Neuronal stem cell (in vitro differentiated cells): ENCODE measurements at regions not wholly inside any gene's neighbourhood (a gene's known extent, or its start where the extent isn't known, plus 50 kb on each side); places are given as distances from the start of the nearest gene placed in this dataset.
"Not testable (repeated sequence)": the region's sequence is repeated elsewhere in the genome, so short reads cannot be mapped to it uniquely, and the experiment has no call there.

Source experiments
- DNase-seq: peaks from one replicate; pipeline ENCODE4 v3.0.0-alpha.2; 2013; ENCODE audit warnings: low spot score
- H2AFZ ChIP-seq: one replicate; pipeline ENCODE4 v1.6.1; 2013; ENCODE audit warnings: mild to moderate bottlenecking, low read length, inconsistent platforms
- H2AK5ac ChIP-seq: 2 replicates; pipeline ENCODE4 v1.6.1; 2013; ENCODE audit warnings: low read depth, mild to moderate bottlenecking, inconsistent platforms, low read length, moderate library complexity, mixed read lengths
- H2BK120ac ChIP-seq: 2 replicates; pipeline ENCODE4 v1.6.1; 2013; ENCODE audit warnings: low read depth, mild to moderate bottlenecking, inconsistent platforms, low read length, moderate library complexity, mixed read lengths
- H2BK12ac ChIP-seq: one replicate; pipeline ENCODE4 v1.6.1; 2013; ENCODE audit warnings: low read length, inconsistent platforms
- H2BK15ac ChIP-seq: 2 replicates; pipeline ENCODE4 v1.6.1; 2013; ENCODE audit warnings: mild to moderate bottlenecking, low read length, inconsistent platforms, mixed read lengths
- H2BK5ac ChIP-seq: one replicate; pipeline ENCODE4 v1.6.1; 2013; ENCODE audit warnings: inconsistent platforms, mild to moderate bottlenecking, low read length, moderate library complexity
- H3K14ac ChIP-seq: one replicate; pipeline ENCODE4 v1.6.1; 2013; ENCODE audit warnings: low read length, inconsistent platforms
- H3K18ac ChIP-seq: 2 replicates; pipeline ENCODE4 v1.6.1; 2013; ENCODE audit warnings: low read length, inconsistent platforms
- H3K23ac ChIP-seq: 2 replicates; pipeline ENCODE4 v1.6.1; 2013; ENCODE audit warnings: low read depth, mild to moderate bottlenecking, mixed read lengths, low read length, inconsistent platforms; ENCODE audit not compliant: poor library complexity
- H3K27ac ChIP-seq: replicated peaks from 3 replicates; pipeline ENCODE4 v1.5.1; 2013; ENCODE audit warnings: low read length, inconsistent platforms
- H3K27me3 ChIP-seq, 3 experiments: 2 replicates each; pipeline ENCODE4 v1.6.1; 2013; ENCODE audit warnings: low read length in 3 of 3, mild to moderate bottlenecking in 2 of 3, inconsistent platforms in 1 of 3, low read depth in 1 of 3, mixed read lengths in 1 of 3, moderate library complexity in 1 of 3; ENCODE audit not compliant: control insufficient read depth in 3 of 3, insufficient read depth in 3 of 3
- H3K36me3 ChIP-seq, 2 donors: replicated peaks in 1 of 2; 2 replicates each; pipeline ENCODE4 v1.6.1; 2013; ENCODE audit warnings: low read length in 2 of 2; ENCODE audit not compliant: control insufficient read depth in 2 of 2, insufficient read depth in 2 of 2
- H3K4ac ChIP-seq: 2 replicates; pipeline ENCODE4 v1.6.1; 2013; ENCODE audit warnings: inconsistent platforms, mild to moderate bottlenecking, low read length, moderate library complexity
- H3K4me1 ChIP-seq, 2 donors: 1 replicate in 1 of 2; 2 replicates in 1 of 2; pipeline ENCODE4 v1.6.1; 2013; ENCODE audit warnings: low read length in 2 of 2, low read depth in 1 of 2; ENCODE audit not compliant: control insufficient read depth in 2 of 2, insufficient read depth in 1 of 2
- H3K4me2 ChIP-seq: one replicate; pipeline ENCODE4 v1.6.1; 2013; ENCODE audit warnings: mild to moderate bottlenecking, low read length, inconsistent platforms; ENCODE audit not compliant: insufficient read depth, poor library complexity, severe bottlenecking
- H3K4me3 ChIP-seq, 2 donors: 2 replicates each; pipeline ENCODE4 v1.5.1; 2013; ENCODE audit warnings: low read length in 2 of 2, mild to moderate bottlenecking in 2 of 2, inconsistent platforms in 1 of 2, moderate library complexity in 1 of 2
- H3K79me1 ChIP-seq: one replicate; pipeline ENCODE4 v1.6.1; 2013; ENCODE audit warnings: low read depth, mild to moderate bottlenecking, inconsistent platforms, low read length, moderate library complexity
- H3K9ac ChIP-seq: one replicate; pipeline ENCODE4 v1.6.1; 2013; ENCODE audit warnings: mild to moderate bottlenecking, low read depth, low read length, inconsistent platforms; ENCODE audit not compliant: poor library complexity
- H3K9me3 ChIP-seq, 2 donors: replicated peaks in 1 of 2; 2 replicates each; pipeline versions ENCODE3 to v1.6.1; 2013; ENCODE audit warnings: low read length in 2 of 2, mild to moderate bottlenecking in 2 of 2, inconsistent platforms in 1 of 2, low read depth in 1 of 2, mixed read lengths in 1 of 2, moderate library complexity in 1 of 2; ENCODE audit not compliant: control insufficient read depth in 2 of 2, insufficient read depth in 1 of 2
- H4K8ac ChIP-seq: one replicate; pipeline ENCODE4 v1.6.1; 2013; ENCODE audit warnings: low read depth, mild to moderate bottlenecking, inconsistent platforms, low read length, moderate library complexity
- H4K91ac ChIP-seq: one replicate; pipeline ENCODE4 v1.6.1; 2013; ENCODE audit warnings: low read length, low read depth, mild to moderate bottlenecking, inconsistent platforms; ENCODE audit not compliant: poor library complexity
- WGBS, 2 donors: extraction: QIAGEN DNeasy Blood & Tissue Kit; methylation state at CpG; one replicate each; pipeline ENCODE4 v1.1.7; 2013; ENCODE audit warnings: missing lambda C conversion rate in 2 of 2, mixed read lengths in 1 of 2; ENCODE audit not compliant: insufficient read length in 2 of 2, insufficient replicate concordance in 1 of 2; ENCODE audit errors: extremely low coverage in 2 of 2; 5-methylcytosine and 5-hydroxymethylcytosine counted together

GRCh38 chr20:12090920-12091319 lies 173.2 kb downstream of the BTBD3 start:
- Histone ChIP-seq H3K27me3 (no peaks in the 10 kb centered on the region), H3K9me3 (peaks cover 0 to 1% of the 10 kb centered on the region in 2 donors), H3K4ac (no peak overlapping the region), H3K36me3 (no peaks in the 10 kb centered on the region), H2AFZ (no peak overlapping the region), H4K91ac (no peak overlapping the region), H3K23ac (no peak overlapping the region), H3K79me1 (no peaks in the 10 kb centered on the region), H2BK15ac (no peak overlapping the region), H2AK5ac (no peak overlapping the region), H2BK120ac (no peak overlapping the region), H3K4me2 (no peak overlapping the region), H3K14ac (no peak overlapping the region), H2BK12ac (no peak overlapping the region), H3K27ac (no peak overlapping the region), H4K8ac (no peak overlapping the region), H3K9ac (no peak overlapping the region), H3K4me1 (peaks cover 0 to 3% of the 10 kb centered on the region in 2 donors), H3K4me3 (no peak overlapping the region), H2BK5ac (no peak overlapping the region), H3K18ac (no peak overlapping the region)
- no CpG with 5 or more reads among the region's 1 CpG for WGBS, 2 donors
- no peak for DNase-seq

GRCh38 chr20:12093057-12093796 lies 175.5 kb downstream of the BTBD3 start:
- Histone ChIP-seq H4K91ac (no peak overlapping the region), H2BK12ac (no peak overlapping the region), H4K8ac (no peak overlapping the region), H3K23ac (no peak overlapping the region), H3K4me2 (no peak overlapping the region), H3K18ac (no peak overlapping the region), H3K14ac (no peak overlapping the region), H3K27me3 (no peaks in the 10 kb centered on the region), H3K9me3 (no peaks in the 10 kb centered on the region), H3K4ac (no peak overlapping the region), H2BK15ac (no peak overlapping the region), H3K36me3 (no peaks in the 10 kb centered on the region), H3K9ac (no peak overlapping the region), H3K4me1 (no peaks in the 10 kb centered on the region), H3K27ac (no peak overlapping the region), H3K79me1 (no peaks in the 10 kb centered on the region), H2BK5ac (no peak overlapping the region), H2AK5ac (no peak overlapping the region), H2AFZ (no peak overlapping the region), H3K4me3 (no peak overlapping the region), H2BK120ac (no peak overlapping the region)
- no CpG with 5 or more reads among the region's 10 CpGs for WGBS, 2 donors
- DNase-seq: no peak

- H3K79me1 ChIP-seq, H3K4me3 ChIP-seq, H2BK15ac ChIP-seq, H3K27ac ChIP-seq, H2BK120ac ChIP-seq, H3K9ac ChIP-seq, H4K91ac ChIP-seq, H3K4me2 ChIP-seq, H3K4ac ChIP-seq, DNase-seq, H3K36me3 ChIP-seq, H2BK5ac ChIP-seq, H3K9me3 ChIP-seq, H3K27me3 ChIP-seq, H3K14ac ChIP-seq, H3K23ac ChIP-seq, H4K8ac ChIP-seq, H3K4me1 ChIP-seq, H2AFZ ChIP-seq, H2AK5ac ChIP-seq, H2BK12ac ChIP-seq, H3K18ac ChIP-seq: not testable (repeated sequence)
- WGBS, 2 donors: no CpG with 5 or more reads among the region's 3 CpGs
These were observed 176.1 kb downstream of the BTBD3 start for GRCh38 chr20:12093797-12094190.

DNA sequence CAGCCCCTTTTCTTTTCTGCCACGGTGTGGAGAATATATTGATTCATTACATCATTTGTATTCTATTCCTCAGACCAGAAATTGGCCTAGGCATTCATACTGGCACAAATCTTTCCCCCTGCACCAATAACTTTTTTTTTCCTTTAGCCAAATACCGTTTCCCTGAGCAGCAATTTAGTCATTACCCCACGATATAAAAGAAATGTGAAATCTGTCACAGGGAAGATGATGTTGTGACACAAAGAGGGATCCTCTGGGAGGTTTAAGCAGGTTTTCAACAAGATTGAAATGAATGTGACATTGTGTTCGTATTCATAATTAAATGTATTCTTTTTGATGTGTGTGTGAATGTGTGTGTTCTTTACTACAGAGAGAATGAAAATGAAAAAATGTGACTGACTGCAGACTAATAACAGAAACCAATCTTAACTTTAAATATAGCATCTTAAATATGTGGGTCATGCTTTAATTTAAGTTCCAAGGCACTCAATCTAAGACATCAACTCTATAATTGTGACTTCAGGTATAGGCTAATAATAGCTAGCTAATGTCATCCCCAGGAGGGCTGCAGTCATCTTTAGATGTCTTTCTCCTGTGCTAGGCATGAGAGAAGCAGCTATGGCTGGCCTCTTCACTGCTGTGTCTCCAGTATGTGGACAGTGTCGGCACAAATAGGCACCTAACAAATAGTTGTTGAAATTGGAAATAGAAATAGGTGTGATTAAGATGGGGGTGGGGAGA lies 177.7 kb downstream of the BTBD3 start:
- Histone ChIP-seq H3K36me3 (no peaks in the 10 kb centered on the region), H2BK120ac (no peak overlapping the region), H4K91ac (no peak overlapping the region), H3K4me3 (no peak overlapping the region), H2AK5ac (no peak overlapping the region), H3K18ac (no peak overlapping the region), H2BK12ac (no peak overlapping the region), H2AFZ (no peak overlapping the region), H3K23ac (no peak overlapping the region), H3K4ac (no peak overlapping the region), H3K14ac (no peak overlapping the region), H3K27ac (no peak overlapping the region), H3K27me3 (no peaks in the 10 kb centered on the region), H3K79me1 (no peaks in the 10 kb centered on the region), H3K9me3 (no peaks in the 10 kb centered on the region), H3K4me1 (no peaks in the 10 kb centered on the region), H3K9ac (no peak overlapping the region), H2BK5ac (no peak overlapping the region), H4K8ac (no peak overlapping the region), H3K4me2 (no peak overlapping the region), H2BK15ac (no peak overlapping the region)
- no peak for DNase-seq
- no CpG with 5 or more reads among the region's 5 CpGs for WGBS, 2 donors
